ENCODE measurements at regions not wholly inside any gene's neighbourhood (a gene's known extent, or its start where the extent isn't known, plus 50 kb on each side); places are given as distances from the start of the nearest gene placed in this dataset.

GRCh38 chr14:101288436-101289229, 272.7 kb upstream of the DIO3 start (continued):
- TF ChIP-seq ZHX2 (IDR thresholded peaks at IDR 0.05; ENCODE audit: low read depth) (0 out of 2 replicates have a peak, but pooled peaks have one; percentile 47), ZHX2 (CRISPR knock-in tag; IDR thresholded peaks at IDR 0.05; ENCODE audit: borderline replicate concordance) (no peak), SP2 (CRISPR knock-in tag; IDR thresholded peaks at IDR 0.05) (peak; percentile 55; the same call in 1 of the 2 replicates), REST (IDR thresholded peaks at IDR 0.05; ENCODE audit: borderline replicate concordance in 1 of 2, low read depth in 1 of 2, low read length in 2 of 2) (peak in 1 of 2 experiments; percentile 76; a peak in 2 of 4 replicates), FOXA1 (IDR thresholded peaks at IDR 0.05) (no peak), FOXA1 (CRISPR knock-in tag; IDR thresholded peaks at IDR 0.05) (peak; percentile 87), KMT2B (CRISPR knock-in tag; IDR thresholded peaks at IDR 0.05) (no peak; the same call in 1 of the 2 replicates), ZNF430 (CRISPR knock-in tag; IDR thresholded peaks at IDR 0.05) (peak; percentile 69; the same call in 1 of the 2 replicates), ZFX (CRISPR knock-in tag; IDR thresholded peaks at IDR 0.05; ENCODE audit: low read depth) (peak; percentile 84; the same call in 1 of the 2 replicates), ZNF678 (CRISPR knock-in tag; IDR thresholded peaks at IDR 0.05) (peak; percentile 34; the same call in 1 of the 2 replicates), ZNF317 (CRISPR knock-in tag; IDR thresholded peaks at IDR 0.05) (peak; percentile 87; the same call in 1 of the 2 replicates), ATF7-NPFF (CRISPR knock-in tag; IDR thresholded peaks at IDR 0.05; ENCODE audit: low read depth) (0 out of 2 replicates have a peak, but pooled peaks have one; percentile 51), TERF1 (CRISPR knock-in tag; IDR thresholded peaks at IDR 0.05) (peak; percentile 57; the same call in 1 of the 2 replicates), SNAPC5 (CRISPR knock-in tag; IDR thresholded peaks at IDR 0.05; ENCODE audit: borderline replicate concordance) (peak; percentile 61; the same call in 1 of the 2 replicates), MIER2 (CRISPR knock-in tag; IDR thresholded peaks at IDR 0.05) (peak; percentile 59; the same call in 1 of the 2 replicates), NPAS2 (CRISPR knock-in tag; IDR thresholded peaks at IDR 0.05; ENCODE audit: borderline replicate concordance) (no peak), EEA1 (CRISPR knock-in tag; IDR thresholded peaks at IDR 0.05; ENCODE audit: borderline replicate concordance) (no peak), MYC (CRISPR knock-in tag; IDR thresholded peaks at IDR 0.05; ENCODE audit: borderline replicate concordance) (peak; percentile 68; the same call in 1 of the 2 replicates)
